ENCODE measurements at regions not wholly inside any gene's neighbourhood (a gene's known extent, or its start where the extent isn't known, plus 50 kb on each side); places are given as distances from the start of the nearest gene placed in this dataset.
A peak's percentile ranks its signal among the peaks of the same experiment; 100 is the strongest.

DNA sequence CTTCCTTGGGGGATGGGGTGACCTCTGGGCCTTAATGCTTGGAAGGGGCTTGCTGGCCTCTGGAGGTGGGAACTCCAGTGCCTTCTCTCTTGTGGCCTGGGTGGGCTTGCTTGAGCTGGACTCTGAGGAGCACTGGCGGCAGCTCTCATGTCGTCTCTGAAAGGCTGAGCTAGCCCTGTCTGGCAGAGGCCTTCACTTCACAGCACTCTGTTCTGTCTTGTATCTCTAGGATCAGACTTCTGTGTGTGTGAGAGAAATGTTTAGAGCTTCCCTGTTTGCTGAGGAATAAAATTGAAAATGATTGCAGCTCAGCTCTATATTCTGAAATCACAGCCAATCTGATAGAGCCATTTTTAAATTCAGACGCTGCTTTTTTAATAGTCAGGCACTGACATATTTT lies 185.3 kb downstream of the KCNRG start:
- Histone ChIP-seq H3K27ac (ENCODE audit: extremely low read depth, low read depth, low read length) (peak overlapping the region; percentile 8; the same call in 1 of the 2 replicates), H3K36me3 (ENCODE audit: control insufficient read depth in 2 of 2, insufficient read depth in 1 of 2, low read length in 2 of 2) (no peaks in the 10 kb centered on the region), H3K9me3 (ENCODE audit: control insufficient read depth, insufficient read depth, low read depth, low read length) (no peaks in the 10 kb centered on the region), H3K4me3 (ENCODE audit: low read depth, low read length) (no peak overlapping the region), H3K4me1 (ENCODE audit: control insufficient read depth, insufficient read depth, low read length) (peaks cover 22% of the 10 kb centered on the region)
- TF ChIP-seq ZNF146 (tag by site-specific recombination; IDR thresholded peaks at IDR 0.05) (no peak), ZNF174 (tag by site-specific recombination; IDR thresholded peaks at IDR 0.05) (no peak), ZNF292 (tag by site-specific recombination; IDR thresholded peaks at IDR 0.05; ENCODE audit: borderline replicate concordance, low read depth) (no peak), ZNF157 (tag by site-specific recombination; IDR thresholded peaks at IDR 0.05) (no peak), ZNF248 (tag by site-specific recombination; IDR thresholded peaks at IDR 0.05) (no peak), ZBTB21 (tag by site-specific recombination; IDR thresholded peaks at IDR 0.05) (no peak), ZNF777 (tag by site-specific recombination; IDR thresholded peaks at IDR 0.05; ENCODE audit: borderline replicate concordance) (no peak), ZNF654 (tag by site-specific recombination; IDR thresholded peaks at IDR 0.05; ENCODE audit: low read depth) (no peak), ZNF561 (tag by site-specific recombination; IDR thresholded peaks at IDR 0.05; ENCODE audit: borderline replicate concordance) (no peak), ZNF529 (tag by site-specific recombination; IDR thresholded peaks at IDR 0.05; ENCODE audit: insufficient replicate concordance) (no peak), ZNF785 (tag by site-specific recombination; IDR thresholded peaks at IDR 0.05) (no peak)
- TF ChIP-seq, protein P1, sequence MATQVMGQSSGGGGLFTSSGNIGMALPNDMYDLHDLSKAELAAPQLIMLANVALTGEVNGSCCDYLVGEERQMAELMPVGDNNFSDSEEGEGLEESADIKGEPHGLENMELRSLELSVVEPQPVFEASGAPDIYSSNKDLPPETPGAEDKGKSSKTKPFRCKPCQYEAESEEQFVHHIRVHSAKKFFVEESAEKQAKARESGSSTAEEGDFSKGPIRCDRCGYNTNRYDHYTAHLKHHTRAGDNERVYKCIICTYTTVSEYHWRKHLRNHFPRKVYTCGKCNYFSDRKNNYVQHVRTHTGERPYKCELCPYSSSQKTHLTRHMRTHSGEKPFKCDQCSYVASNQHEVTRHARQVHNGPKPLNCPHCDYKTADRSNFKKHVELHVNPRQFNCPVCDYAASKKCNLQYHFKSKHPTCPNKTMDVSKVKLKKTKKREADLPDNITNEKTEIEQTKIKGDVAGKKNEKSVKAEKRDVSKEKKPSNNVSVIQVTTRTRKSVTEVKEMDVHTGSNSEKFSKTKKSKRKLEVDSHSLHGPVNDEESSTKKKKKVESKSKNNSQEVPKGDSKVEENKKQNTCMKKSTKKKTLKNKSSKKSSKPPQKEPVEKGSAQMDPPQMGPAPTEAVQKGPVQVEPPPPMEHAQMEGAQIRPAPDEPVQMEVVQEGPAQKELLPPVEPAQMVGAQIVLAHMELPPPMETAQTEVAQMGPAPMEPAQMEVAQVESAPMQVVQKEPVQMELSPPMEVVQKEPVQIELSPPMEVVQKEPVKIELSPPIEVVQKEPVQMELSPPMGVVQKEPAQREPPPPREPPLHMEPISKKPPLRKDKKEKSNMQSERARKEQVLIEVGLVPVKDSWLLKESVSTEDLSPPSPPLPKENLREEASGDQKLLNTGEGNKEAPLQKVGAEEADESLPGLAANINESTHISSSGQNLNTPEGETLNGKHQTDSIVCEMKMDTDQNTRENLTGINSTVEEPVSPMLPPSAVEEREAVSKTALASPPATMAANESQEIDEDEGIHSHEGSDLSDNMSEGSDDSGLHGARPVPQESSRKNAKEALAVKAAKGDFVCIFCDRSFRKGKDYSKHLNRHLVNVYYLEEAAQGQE (tag by site-specific recombination; IDR thresholded peaks at IDR 0.05), result no peak
- TF ChIP-seq, protein P2, sequence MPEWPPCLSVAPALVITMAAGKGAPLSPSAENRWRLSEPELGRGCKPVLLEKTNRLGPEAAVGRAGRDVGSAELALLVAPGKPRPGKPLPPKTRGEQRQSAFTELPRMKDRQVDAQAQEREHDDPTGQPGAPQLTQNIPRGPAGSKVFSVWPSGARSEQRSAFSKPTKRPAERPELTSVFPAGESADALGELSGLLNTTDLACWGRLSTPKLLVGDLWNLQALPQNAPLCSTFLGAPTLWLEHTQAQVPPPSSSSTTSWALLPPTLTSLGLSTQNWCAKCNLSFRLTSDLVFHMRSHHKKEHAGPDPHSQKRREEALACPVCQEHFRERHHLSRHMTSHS (tag by site-specific recombination; IDR thresholded peaks at IDR 0.05), result no peak
- POLR2A ChIA-PET, result interaction anchor here (1.0 to 1.1 kb wide), 2 partner anchors 76 to 119 kb away, joined by 3 read pairs; no protein-coding TSS in a partner anchor
- CTCF ChIA-PET, result interaction anchor here (0.7 to 2.4 kb wide), 3 partner anchors 9 to 472 kb away, joined by 3 to 14 read pairs (median 5); no protein-coding TSS in a partner anchor

DNA sequence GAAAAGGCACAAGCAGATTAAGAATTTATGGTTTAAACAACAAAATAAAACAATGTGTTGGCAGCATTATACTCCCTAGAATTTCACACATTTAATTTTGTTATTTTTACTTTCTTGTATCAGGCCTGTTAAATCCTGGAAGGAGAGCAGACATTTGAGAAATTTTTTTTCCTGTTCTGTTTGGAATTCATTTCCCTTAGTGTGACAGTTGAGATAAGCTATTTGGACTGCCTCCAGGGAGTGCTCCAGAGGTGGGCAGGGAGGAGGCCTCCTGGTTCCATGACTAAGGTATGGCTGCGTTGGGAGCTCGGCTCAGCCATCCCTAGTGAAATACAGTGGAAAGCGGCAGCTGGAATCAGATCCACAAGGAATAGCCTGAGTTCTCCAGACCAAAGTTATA lies 185.7 kb downstream of the KCNRG start:
- no peaks in the 10 kb centered on the region for H3K9me3 ChIP-seq (ENCODE audit: control insufficient read depth, insufficient read depth, low read depth, low read length)
- H3K27ac ChIP-seq (ENCODE audit: extremely low read depth, low read depth, low read length), result 0 out of 2 replicates have a peak overlapping the region, but pooled peaks have one; percentile 8
- peaks cover 22% of the 10 kb centered on the region for H3K4me1 ChIP-seq (ENCODE audit: control insufficient read depth, insufficient read depth, low read length)
- H3K4me3 ChIP-seq (ENCODE audit: low read depth, low read length), result no peak overlapping the region
- POLR2A ChIA-PET, result interaction anchor here (1.0 to 1.1 kb wide), 2 partner anchors 77 to 119 kb away, joined by 3 read pairs; no protein-coding TSS in a partner anchor
- H3K36me3 ChIP-seq (ENCODE audit: control insufficient read depth in 2 of 2, insufficient read depth in 1 of 2, low read length in 2 of 2), result no peaks in the 10 kb centered on the region
- CTCF ChIA-PET, result interaction anchor here (0.7 to 2.4 kb wide), 4 partner anchors 10 to 472 kb away, joined by 3 to 14 read pairs (median 4); no protein-coding TSS in a partner anchor
- TF ChIP-seq, protein P3, sequence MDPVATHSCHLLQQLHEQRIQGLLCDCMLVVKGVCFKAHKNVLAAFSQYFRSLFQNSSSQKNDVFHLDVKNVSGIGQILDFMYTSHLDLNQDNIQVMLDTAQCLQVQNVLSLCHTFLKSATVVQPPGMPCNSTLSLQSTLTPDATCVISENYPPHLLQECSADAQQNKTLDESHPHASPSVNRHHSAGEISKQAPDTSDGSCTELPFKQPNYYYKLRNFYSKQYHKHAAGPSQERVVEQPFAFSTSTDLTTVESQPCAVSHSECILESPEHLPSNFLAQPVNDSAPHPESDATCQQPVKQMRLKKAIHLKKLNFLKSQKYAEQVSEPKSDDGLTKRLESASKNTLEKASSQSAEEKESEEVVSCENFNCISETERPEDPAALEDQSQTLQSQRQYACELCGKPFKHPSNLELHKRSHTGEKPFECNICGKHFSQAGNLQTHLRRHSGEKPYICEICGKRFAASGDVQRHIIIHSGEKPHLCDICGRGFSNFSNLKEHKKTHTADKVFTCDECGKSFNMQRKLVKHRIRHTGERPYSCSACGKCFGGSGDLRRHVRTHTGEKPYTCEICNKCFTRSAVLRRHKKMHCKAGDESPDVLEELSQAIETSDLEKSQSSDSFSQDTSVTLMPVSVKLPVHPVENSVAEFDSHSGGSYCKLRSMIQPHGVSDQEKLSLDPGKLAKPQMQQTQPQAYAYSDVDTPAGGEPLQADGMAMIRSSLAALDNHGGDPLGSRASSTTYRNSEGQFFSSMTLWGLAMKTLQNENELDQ (tag by site-specific recombination; IDR thresholded peaks at IDR 0.05; ENCODE audit: low read depth), result no peak
- TF ChIP-seq ZNF596 (tag by site-specific recombination; IDR thresholded peaks at IDR 0.05) (no peak), ZNF155 (tag by site-specific recombination; IDR thresholded peaks at IDR 0.05) (no peak), EGR2 (tag by site-specific recombination; IDR thresholded peaks at IDR 0.05; ENCODE audit: low read depth) (no peak), ZXDB (tag by site-specific recombination; IDR thresholded peaks at IDR 0.05) (no peak), ZNF544 (tag by site-specific recombination; IDR thresholded peaks at IDR 0.05) (no peak), ZNF157 (tag by site-specific recombination; IDR thresholded peaks at IDR 0.05) (no peak), ZFP3 (tag by site-specific recombination; IDR thresholded peaks at IDR 0.05; ENCODE audit: low read depth) (no peak), YY1 (tag by site-specific recombination; IDR thresholded peaks at IDR 0.05) (no peak), ZNF24 (tag by site-specific recombination; IDR thresholded peaks at IDR 0.05) (no peak), ZNF292 (tag by site-specific recombination; IDR thresholded peaks at IDR 0.05; ENCODE audit: borderline replicate concordance, low read depth) (no peak)
- TF ChIP-seq, protein P4, sequence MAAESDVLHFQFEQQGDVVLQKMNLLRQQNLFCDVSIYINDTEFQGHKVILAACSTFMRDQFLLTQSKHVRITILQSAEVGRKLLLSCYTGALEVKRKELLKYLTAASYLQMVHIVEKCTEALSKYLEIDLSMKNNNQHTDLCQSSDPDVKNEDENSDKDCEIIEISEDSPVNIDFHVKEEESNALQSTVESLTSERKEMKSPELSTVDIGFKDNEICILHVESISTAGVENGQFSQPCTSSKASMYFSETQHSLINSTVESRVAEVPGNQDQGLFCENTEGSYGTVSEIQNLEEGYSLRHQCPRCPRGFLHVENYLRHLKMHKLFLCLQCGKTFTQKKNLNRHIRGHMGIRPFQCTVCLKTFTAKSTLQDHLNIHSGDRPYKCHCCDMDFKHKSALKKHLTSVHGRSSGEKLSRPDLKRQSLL (tag by site-specific recombination; IDR thresholded peaks at IDR 0.05), result peak; percentile 74; the same call in 1 of the 2 replicates
- TF ChIP-seq, protein P2 (tag by site-specific recombination; IDR thresholded peaks at IDR 0.05), result no peak
- TF ChIP-seq, protein P5, sequence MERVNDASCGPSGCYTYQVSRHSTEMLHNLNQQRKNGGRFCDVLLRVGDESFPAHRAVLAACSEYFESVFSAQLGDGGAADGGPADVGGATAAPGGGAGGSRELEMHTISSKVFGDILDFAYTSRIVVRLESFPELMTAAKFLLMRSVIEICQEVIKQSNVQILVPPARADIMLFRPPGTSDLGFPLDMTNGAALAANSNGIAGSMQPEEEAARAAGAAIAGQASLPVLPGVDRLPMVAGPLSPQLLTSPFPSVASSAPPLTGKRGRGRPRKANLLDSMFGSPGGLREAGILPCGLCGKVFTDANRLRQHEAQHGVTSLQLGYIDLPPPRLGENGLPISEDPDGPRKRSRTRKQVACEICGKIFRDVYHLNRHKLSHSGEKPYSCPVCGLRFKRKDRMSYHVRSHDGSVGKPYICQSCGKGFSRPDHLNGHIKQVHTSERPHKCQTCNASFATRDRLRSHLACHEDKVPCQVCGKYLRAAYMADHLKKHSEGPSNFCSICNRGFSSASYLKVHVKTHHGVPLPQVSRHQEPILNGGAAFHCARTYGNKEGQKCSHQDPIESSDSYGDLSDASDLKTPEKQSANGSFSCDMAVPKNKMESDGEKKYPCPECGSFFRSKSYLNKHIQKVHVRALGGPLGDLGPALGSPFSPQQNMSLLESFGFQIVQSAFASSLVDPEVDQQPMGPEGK (tag by site-specific recombination; IDR thresholded peaks at IDR 0.05), result no peak

Data from HEK293 (cell line).